ENCODE measurements at regions not wholly inside any gene's neighbourhood (a gene's known extent, or its start where the extent isn't known, plus 50 kb on each side); places are given as distances from the start of the nearest gene placed in this dataset.
A peak's percentile ranks its signal among the peaks of the same experiment; 100 is the strongest.

DNA sequence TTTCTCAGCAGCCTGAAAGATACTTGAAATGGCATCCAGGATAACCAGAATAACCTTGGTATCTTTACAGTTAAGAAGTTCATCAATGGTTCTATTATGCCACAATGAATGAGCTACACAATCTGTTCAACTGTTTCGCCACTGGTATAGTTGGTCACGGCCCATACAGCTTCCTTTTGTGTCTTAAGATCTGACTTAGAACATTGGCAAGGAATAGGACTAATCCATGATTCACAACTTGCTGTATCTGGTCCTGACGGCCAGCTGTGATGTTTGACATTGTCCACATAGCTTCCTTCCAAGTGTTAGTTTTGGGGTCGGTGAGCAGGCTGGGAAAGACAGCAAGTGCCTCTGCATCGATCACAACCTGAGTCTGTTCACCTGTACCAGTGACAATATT lies 113.3 kb upstream of the RAD23B start:
- DNase-seq (ENCODE audit: low spot score): no peak

DNA sequence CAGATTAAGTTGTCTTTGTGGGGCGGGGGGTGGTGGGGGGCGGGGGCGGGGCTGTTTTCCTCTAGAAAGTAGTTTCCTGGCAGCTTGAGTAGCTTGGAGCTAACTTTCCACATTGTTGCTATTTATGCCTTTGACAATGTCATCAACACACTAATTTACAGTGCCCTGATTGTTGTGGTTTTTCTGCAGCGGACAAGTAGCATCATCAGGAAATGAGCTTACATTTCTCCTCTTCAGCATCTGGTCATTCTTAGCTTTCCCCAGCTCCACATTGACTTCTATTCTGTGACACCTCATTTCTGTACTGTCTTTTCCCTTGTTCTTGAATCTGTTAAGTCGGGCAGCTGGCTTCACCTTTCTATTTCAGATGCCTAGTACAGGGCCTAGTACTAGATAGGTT lies 112.3 kb upstream of the RAD23B start:
- DNase-seq (ENCODE audit: low spot score): no peak

DNA sequence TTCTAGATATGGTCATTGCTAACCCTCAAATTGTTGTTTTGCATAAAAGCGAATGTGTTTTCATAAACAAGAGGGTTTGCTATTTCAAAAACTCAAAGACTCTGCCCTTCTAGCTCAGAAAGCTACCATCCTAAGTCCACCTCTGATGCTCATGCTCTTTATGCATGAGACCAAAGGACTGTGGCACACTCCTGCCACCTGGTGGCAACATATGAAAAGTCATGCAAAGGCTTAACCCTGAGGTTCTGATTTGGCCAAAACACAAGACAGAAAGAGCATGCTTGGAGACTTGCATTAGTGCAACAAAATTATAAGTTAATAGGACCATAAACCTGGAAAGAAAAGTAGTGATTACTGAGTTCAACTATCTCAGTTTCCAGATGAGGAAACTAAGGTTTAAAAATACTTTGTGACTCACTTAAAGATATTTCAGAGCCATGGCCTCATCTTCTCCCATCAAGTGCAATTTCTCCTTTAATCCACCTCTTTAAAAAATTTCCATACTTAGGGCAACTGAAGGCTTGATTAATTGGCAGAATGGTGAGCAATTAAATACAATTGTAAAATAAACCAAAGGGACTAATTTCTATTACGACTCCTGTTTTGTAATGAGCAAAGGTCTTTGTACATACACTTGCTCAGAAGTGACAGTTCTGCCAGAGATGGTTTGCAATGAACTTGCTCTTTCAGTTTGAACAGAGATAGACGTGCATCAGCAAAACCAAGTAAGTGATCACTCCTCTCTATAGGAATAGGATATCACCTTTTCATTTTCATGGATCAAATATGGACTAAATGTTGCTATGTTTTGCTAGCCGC lies 110.7 kb upstream of the RAD23B start:
- peak; percentile 81 for DNase-seq (ENCODE audit: low spot score)

DNA sequence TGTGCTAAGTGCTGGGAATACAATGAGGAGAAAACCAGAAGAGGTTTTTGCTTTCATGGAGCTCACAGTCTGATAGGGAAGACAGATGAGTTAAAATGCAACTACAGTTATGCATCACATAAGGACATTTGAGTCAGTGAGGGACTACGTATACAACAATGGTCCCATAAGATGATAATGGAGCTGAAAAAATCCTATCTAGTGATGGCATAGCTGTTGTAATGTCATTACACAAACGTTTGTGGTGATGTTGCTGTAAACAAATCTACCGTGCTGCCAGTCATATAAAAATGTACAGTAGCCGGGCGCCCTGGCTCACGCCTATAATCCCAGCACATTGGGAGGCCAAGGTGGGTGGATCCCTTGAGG lies 110.1 kb upstream of the RAD23B start:
- no peak for DNase-seq (ENCODE audit: low spot score)

DNA sequence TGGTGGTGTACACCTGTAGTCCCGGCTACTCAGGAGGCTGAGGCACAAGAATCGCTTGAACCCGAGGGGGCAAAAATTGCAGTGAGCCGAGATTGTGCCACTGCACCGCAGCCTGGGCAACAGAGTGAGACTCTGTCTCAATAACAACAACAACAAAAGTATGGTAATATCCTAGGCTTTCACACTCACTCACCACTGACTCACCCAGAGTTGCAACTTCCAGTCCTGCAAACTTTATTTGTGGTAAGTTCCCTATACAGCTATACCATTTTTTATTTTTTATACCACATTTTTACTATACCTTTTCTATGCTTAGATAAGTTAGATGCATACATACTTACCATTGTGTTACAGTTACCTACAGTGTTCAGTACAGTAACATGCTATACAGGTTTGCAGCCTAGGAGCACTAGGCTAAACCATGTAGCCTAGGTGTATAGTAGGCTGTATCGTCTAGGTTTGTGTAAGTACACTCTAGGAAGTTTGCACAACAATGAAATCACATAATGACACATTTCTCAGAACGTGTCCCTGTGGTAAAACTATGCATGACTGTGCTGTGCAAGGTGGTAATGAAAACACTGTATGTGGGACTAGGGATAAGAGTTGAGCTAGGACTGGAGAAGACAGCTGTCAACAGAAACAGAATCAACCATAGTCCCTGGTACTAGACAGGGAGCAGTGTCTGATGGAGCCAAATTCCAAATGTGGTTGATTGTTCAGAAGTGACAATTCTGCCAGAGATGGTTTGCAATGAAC lies 109.5 kb upstream of the RAD23B start:
- no peak for DNase-seq (ENCODE audit: low spot score)

DNA sequence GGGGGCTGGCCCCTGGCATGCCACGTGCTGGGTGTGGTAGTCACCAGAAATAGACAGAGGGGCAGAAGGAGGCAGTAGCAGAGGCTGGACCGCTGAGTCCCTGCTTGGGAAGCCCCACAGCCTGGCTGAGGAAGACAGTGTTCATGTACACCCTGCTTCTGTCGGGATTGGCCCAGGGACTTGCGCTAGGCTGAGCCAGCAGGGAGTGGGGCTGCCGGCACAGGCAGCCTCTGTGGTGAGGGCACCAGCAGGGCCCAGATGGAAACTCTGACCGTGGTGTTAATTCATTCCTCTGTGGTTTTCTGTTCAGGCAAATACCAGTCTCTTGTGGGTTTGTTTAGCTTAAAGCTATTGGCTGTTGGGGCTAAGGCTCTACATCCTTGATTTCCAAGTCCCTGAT lies 108.6 kb upstream of the RAD23B start:
- DNase-seq (ENCODE audit: low spot score): no peak

DNA sequence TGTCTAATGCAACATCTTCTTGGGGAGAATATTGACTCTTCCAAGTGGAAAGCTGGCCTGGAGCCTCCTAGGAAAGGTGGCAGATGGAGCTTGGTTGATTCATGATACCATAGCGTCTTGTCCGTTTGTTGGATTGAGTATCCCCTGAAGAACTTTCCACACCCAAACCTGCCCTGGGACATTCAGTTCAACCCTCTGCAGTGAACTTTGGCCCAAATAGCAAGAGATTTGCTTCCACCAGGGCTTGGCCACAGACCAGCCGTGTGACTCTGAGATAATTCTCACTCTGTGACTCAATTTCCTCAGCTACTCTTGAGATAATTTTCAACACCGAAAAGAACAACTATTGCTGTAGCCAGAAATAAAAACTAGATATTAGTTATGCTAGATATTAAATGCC lies 108.0 kb upstream of the RAD23B start:
- DNase-seq (ENCODE audit: low spot score): no peak

DNA sequence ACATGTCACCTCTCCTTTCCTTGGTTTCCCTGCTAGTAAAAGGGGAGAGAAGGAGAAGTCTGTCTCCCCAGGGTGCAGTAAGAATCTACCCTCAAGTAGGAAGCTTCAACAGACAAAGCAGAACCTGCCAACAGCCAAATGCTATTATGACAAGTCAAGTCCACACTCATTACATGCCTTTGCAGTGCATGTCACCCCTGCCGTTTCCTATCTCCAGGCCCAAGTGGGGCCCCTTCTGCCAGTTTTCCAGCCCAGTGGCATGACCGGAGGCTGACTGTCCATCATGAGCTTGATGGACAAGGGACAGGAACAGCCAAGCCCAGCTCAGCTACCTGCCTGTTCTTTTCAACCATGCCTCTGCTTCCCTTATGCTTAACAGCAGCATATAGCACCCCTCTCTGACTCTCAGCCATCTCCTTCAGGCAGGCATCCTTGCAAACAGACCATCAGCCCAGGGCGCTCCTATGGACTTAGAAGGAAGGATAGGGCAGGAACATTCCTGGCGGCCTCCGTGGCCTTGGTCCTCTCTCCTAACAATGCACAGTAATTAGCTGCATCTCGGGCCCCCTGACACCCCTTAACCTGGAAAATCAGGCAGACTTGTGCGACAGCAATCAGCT lies 107.2 kb upstream of the RAD23B start:
- DNase-seq (ENCODE audit: low spot score): no peak

DNA sequence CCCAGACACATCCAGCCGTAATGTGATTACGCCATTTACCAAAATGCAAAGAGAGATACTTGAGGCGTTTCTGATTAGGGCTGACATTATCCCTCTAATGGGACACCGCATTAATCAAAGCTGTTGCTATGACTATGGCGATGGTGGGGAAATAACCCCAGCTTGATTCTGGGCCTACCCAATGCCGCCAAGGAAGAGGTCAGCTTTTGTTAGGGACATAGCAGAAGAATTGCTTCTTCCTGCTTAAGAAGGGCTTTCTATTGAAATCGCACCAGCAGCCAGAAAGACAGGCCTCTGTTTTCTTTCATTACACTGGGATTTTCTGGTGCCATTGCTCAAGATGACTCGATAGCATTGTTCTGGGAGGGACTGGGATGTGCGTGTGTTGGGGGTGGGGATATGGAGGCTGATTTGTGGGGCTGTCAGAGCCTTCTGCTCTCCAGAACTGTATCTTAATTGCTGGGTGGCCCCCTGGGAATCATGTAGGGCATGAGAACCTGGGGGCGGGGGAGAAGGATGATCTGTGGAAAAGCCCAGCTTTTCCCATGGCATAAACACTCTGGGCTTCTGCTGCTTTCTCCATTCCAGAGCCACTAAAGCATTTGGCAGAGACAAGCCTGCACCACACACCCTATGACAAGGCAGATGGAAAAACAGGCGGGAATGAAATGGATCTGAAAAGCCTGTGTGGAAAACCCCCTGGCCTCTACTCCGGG lies 106.5 kb upstream of the RAD23B start:
- DNase-seq (ENCODE audit: low spot score): no peak

DNA sequence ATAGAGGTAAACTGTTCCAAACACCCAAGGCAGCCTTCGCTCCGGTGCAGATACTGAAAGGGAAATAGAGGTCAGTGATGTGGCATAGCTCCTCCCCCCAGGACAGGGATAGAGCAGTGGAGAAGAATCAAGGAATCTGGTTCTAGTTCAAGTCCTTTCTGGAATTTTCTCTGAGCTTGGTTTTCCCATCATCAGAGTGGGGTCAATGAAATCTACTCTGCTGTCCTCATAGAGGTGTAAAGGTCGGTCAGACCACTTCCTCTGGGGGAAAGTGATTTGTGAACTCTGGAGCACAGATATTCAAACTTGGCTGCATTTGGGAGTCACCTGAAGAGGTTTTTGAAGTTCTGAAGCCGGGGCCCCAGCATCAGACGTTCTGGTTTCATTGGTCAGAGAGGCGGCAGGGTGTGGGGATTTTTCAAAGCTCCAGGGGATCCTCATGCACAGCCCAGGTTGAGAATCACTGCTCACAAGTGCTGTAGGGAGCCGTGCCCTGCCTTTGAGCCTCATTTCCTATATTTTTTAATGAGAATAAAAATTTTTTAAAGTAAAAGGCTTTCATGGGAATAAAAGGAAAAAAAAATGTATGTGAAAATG lies 105.7 kb upstream of the RAD23B start:
- no peak for DNase-seq (ENCODE audit: low spot score)

DNA sequence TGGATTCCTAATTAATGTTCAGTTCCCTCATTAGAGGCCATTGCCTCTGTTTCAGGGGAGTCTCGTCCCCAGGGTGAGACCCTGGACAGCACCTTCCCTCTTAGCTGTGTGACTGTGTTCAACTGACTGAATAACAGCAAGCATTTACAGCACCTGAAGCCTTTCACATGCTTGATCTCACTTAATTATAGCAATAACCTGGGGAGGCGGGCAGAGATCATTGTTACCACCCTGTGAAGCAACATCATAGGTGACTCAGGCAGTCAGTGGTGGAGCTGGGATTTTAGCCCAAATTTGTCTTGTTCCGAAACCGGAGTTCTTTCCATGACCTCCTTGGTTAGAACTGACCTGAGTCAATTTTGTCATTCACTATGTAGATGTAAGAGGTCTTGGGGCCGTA lies 105.2 kb upstream of the RAD23B start:
- DNase-seq (ENCODE audit: low spot score): no peak

DNA sequence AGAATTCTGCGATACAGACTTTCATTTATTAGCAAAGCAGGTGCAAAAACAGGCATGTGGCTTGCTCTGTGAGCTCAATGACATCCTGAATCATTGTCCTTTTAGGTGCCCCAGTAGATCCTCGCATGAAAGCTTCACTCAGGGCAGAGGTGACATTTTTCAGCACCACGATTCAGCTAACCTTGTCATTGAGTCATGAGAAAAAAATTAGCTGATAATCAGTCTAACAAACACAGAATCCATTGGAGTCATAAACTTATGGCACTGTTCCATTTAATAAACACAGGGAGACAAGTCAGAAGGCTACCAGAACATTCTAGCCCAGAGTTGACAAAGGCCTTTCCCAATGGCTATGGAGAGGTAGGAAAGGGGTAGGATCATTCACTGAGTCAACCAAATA lies 104.8 kb upstream of the RAD23B start:
- DNase-seq (ENCODE audit: low spot score): no peak

DNA sequence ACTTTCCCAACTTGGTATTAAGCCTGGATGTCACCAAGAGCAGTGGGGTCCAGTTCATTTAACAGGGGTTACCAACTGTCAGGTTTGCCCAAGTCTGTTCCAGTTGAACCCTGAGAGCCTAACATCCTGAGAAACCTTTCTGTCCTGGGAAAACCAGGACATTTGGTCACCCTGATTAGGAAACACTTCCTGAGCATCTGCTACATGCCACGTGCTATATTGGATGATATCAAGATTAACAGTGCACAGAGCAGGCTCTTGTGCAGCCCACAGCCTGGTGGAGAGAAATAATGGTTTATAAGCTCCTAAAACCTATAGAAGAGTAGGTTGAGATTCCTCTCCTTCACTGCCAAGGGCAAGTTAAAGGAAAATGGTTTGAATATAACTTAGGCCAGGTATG lies 102.9 kb upstream of the RAD23B start:
- no peak for DNase-seq (ENCODE audit: low spot score)

DNA sequence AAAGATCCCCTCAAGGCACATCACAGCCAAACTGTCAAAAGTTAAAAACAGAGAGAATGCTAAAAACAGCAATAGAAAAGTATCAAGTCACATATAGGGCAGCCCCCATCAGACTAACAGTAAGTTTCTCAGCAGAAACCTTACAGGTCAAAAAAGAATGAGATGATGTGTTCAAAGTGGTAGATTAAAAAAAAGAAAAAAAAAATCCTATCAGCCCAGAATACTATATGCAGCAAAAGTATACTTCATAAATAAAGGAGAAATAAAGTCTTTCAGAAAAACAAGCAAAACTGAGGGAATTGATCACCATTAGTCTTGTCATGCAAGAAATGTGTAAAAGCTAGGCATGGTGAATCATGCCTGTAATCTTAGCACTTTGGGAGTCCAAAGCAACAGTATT lies 99.9 kb upstream of the RAD23B start:
- DNase-seq (ENCODE audit: low spot score): no peak

DNA sequence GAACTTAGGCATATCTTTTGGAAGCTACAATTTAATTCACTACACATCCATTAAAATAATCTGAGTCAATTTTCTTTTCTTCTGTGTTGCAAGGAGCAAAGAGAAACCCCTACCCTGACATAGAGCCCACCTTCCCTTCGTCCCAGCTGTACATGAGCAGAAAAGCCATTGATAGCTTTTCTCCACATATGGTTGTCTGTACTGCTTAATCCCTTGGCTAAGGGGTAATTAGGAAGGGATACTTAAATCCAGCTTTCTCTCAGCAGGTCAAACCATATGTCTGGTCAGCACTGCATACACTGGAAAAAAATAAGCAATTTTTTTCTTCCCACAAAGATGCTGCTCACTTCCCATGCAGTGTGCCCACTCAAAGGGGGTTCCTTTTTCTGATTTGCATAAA lies 94.7 kb upstream of the RAD23B start:
- no peak for DNase-seq (ENCODE audit: low spot score)

DNA sequence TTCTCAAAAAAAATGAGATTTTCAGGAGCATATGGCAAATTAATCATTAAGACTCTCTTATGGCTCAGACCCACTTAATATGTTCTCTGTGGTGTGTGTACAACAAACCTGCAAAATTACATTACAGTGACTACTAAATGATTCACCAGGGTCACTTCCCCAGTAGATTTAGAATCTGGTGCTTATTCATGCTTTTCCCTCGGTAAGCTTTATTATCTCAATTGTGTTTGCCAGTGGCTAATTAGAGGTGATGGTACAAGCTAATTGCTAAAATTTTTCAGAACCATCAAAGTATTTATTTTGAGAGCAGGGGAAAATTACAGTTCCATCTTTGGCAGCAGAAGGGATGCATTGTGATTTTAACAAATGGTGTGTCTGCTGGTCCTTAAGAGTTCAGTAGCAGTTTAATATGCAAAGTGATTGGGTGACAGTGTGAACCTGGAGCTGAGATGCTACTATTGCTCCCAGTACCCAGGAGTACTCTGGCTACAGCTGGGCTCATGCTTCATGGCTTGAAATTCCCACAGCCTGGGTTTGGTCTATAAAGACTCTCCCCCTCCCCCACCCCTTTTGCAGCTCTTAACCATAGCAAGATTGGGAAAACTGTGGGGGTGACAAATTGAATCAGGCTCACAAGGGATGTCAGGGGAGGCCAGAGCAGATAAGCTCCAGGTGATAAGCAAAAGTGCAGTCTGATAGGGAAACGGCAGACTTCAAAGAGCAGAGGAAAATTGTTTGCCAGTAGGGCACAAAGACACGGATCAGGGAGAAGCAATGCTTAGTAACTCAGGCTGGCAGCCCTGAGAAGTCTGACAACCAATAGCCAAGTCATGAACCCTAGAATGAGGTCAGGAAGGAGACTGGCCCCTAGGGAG lies 92.8 kb upstream of the RAD23B start:
- no peak for DNase-seq (ENCODE audit: low spot score)

DNA sequence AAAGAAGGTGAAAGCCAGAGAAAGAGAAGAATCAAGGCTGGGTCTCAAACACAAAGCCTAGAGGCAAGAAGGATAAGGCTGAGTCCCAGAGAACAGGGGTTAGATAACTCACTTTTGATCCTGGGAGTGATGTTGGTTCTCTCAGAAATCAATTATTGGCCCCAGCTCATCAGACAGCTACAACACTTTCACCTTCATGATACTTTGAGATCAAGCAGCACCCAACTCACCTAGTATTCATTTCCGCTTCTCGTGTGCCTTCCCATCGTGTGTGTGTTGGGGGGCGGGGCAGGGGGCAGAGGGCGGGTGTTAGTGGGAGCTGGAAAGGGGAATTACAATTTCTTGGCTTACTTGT lies 92.2 kb upstream of the RAD23B start:
- no peak for DNase-seq (ENCODE audit: low spot score)

DNA sequence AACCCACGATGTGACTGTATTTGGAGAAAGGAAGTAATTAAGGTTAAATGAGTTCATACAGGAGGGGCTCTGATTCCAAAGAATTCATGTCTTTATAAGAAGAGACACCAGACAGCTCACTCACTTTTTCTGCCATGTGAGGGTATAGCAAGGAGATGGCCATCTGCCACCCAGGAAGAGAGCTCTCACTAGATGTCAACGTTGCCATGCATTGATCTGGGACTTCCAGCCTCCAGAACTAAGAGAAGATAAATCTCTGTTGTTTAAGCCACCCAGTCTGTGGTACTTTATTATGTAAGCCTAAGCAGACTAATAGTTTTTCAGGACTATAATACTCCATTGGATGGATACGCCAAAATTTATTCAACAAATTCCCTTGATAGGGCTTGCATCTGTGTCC lies 89.8 kb upstream of the RAD23B start:
- no peak for DNase-seq (ENCODE audit: low spot score)

DNA sequence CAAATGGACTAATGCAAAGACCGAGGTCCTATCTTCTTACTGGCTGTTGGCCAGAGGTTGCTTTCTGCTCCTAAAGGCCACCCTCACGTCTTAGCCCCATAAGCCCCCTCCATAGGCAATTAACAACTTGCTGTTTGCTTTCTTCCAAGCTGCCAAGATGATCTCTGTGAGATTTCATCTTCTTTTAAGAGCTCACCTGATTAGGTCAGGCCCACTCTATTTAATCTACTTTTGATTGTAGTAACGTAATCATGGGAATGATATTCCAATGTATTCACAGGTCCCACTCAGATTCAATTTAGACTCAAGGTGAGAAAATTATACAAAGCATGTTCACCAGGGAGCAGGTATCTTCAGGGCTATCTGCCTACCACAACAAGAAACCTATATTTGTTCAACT lies 84.4 kb upstream of the RAD23B start:
- DNase-seq (ENCODE audit: low spot score): no peak

DNA sequence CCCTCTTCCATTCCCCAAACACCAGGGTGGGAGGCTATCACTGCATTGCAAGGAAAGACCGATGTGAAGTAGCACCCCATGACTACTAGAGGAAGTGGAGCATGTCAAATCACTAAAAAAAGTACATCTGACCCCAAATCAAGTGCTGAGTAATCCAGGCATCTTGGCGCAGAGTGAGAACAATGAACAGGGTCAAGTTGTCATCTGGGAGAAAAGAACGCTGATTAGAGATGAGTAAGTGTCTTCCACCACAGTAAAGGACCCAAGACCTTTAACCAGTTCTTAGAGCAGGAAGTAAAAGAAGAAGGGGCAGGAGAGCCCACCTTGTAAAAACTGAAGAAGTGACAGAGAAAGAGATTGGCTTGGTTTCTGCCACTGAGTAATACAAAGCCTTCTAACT lies 75.0 kb upstream of the RAD23B start:
- DNase-seq (ENCODE audit: low spot score): no peak

DNA sequence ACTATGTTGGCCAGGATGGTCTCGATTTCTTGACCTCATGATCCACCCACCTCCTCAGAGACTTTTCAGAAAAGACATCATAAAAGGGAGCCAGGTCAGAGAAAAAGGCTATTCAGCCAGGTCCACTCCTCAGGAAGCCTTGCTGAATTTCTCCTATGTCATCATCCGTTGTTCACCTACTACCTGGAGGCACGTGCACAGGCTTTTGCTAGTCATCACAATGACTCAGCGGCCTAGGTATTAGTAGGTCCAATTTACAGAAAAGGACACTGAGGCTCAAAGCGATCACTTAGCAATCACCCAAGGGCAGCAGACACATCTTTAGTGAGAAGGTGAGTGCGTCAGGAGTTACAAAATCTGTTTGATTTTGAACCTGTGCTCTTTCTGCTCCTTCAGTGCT lies 72.3 kb upstream of the RAD23B start:
- DNase-seq (ENCODE audit: low spot score): no peak

Measured in globus pallidus (tissue), 1 donor.